ENCODE measurements at regions not wholly inside any gene's neighbourhood (a gene's known extent, or its start where the extent isn't known, plus 50 kb on each side); places are given as distances from the start of the nearest gene placed in this dataset.
A peak's percentile ranks its signal among the peaks of the same experiment; 100 is the strongest.

GRCh38 chr6:163723759-163724158 is 309.2 kb downstream of the QKI start:
- DNase-seq, result no peak

- DNase-seq, result no peak
These were observed 307.6 kb downstream of the QKI start for GRCh38 chr6:163721922-163722692.

- DNase-seq, result no peak
These were observed 306.9 kb downstream of the QKI start for GRCh38 chr6:163721435-163721834.

- DNase-seq, result no peak
These were observed 306.1 kb downstream of the QKI start for GRCh38 chr6:163720460-163721235.

- DNase-seq, result no peak
These were observed 305.5 kb downstream of the QKI start for GRCh38 chr6:163720005-163720404.

- no peak for DNase-seq
These were observed 304.7 kb downstream of the QKI start for GRCh38 chr6:163719028-163719742.

GRCh38 chr6:163718537-163718936 is 304.0 kb downstream of the QKI start:
- DNase-seq, result no peak

- no peak for DNase-seq
These were observed 302.7 kb downstream of the QKI start for GRCh38 chr6:163717106-163717764.

- DNase-seq, result peak in 1 of 2 donors; percentile 25
These were observed 302.2 kb downstream of the QKI start for GRCh38 chr6:163716690-163717089.

GRCh38 chr6:163715846-163716245 is 301.3 kb downstream of the QKI start:
- DNase-seq, result no peak

- no peak for DNase-seq
These were observed 299.7 kb downstream of the QKI start for GRCh38 chr6:163714179-163714578.

GRCh38 chr6:163712981-163713380 is 298.5 kb downstream of the QKI start:
- DNase-seq, result no peak

GRCh38 chr6:163712566-163712961 is 298.0 kb downstream of the QKI start:
- DNase-seq, result no peak

GRCh38 chr6:163711615-163712565 is 297.4 kb downstream of the QKI start:
- DNase-seq, result peak; percentile 5 to 47

GRCh38 chr6:163710532-163711470 is 296.3 kb downstream of the QKI start:
- no peak for DNase-seq

- DNase-seq, result no peak
These were observed 295.2 kb downstream of the QKI start for GRCh38 chr6:163709693-163710092.

GRCh38 chr6:163709255-163709654 is 294.7 kb downstream of the QKI start:
- no peak for DNase-seq

GRCh38 chr6:163708466-163708865 is 293.9 kb downstream of the QKI start:
- no peak for DNase-seq

- DNase-seq, result no peak
These were observed 293.2 kb downstream of the QKI start for GRCh38 chr6:163707387-163708355.
